Activated CD8-positive, alpha-beta memory T cell treated with anti-CD3 and anti-CD28 coated beads, Interleukin-2, amount 50 U/mL, for 48 hours (primary cell): ENCODE measurements at regions not wholly inside any gene's neighbourhood (a gene's known extent, or its start where the extent isn't known, plus 50 kb on each side); places are given as distances from the start of the nearest gene placed in this dataset.

Experiments used
- DNase-seq: peaks from one replicate; pipeline ENCODE4 v3.0.0-alpha.2; 2020

DNA sequence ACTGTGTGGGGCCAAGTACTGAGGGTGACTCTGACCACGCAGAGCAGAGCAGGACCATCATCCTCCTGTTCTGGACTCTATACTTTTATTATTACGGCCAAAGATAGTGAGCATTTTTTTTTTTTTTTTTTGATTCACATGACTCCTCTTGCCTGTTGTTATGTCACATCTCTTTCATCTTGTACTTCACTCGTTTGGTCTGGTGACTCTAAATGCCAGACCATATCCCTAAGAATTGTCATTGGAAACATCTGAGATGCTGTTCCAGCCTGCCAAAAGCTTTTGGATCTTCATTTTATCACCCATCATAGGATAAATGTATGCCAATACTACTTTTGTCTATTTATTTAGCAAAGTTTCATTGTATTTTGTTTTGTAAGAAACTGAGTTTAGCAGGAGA lies 168.2 kb upstream of the RAI14 start:
- DNase-seq: no peak

GRCh38 chr5:34488984-34489383 lies 167.1 kb upstream of the RAI14 start:
- DNase-seq: no peak

- DNase-seq: no peak
These were observed 165.4 kb upstream of the RAI14 start for GRCh38 chr5:34490506-34491250.

DNA sequence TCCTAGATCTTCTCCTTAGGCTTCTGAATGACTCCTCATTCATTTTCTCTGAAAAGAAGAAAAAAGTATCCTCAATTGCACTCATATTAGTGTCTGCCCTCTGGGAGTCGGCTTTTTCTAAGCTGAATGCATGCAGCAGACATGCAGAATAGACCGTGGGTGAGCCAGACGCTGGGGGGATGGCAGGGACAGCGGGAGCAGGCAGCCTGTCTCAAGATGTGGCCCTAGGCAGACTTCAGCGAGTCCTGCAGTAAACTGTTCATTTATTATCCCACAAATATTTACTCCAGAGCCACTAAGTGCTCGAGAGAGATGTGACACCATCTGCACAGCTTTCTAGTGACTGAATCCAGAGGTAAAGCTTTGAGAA lies 164.9 kb upstream of the RAI14 start:
- DNase-seq: no peak

DNA sequence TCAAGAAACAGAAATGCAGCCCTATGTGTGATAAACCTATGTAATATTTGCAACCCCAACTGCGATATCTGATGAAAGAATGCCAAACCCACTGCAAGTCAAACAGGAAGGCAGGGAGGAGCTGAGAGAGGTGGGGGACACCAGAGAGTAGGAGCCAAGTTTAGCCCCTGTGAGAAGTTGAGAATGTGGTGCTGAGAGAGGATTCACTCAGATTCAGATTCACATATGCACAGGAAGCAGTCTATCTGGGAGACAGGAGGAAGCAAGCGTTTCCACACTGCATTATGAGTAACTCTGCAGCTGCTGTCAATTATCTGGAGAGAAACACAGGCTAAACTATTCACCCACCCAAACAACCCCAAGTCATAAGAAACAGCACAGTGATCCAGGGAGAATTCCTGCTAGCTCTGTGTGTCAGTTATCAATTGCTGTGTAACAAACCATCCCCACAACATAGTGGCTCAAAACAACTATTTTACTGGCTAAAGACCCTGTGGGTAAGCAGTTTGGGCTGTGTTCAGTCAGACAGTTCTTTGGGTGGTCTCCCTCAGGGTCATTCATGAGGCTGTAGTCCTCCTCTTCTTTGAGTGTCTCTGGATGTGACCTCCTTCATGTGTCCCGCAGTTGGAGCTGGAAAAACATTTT lies 161.9 kb upstream of the RAI14 start:
- DNase-seq: no peak

- DNase-seq: no peak
These were observed 160.9 kb upstream of the RAI14 start for GRCh38 chr5:34495178-34495577.

DNA sequence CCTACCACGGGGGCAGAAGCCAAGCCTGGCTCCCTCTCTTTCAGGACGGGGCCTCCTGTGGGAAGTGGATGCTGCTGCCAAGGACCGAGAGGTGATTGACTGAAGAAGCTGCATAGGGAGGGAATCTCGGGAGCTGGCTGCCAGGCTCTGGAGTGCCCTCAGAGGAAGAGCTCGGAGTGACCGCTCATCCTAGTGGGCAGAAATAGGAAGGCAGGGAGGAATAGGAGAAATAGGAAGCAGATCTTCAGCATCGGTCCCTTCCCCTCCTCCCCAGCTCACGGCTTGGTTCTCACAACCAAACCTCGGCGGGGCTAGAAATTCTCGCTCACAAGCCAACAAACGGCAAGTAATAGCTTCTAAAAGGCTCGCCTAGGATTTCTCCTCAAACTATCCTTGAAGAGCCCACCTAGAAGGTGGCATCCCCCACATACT lies 159.9 kb upstream of the RAI14 start:
- no peak for DNase-seq

- DNase-seq: no peak
These were observed 159.2 kb upstream of the RAI14 start for GRCh38 chr5:34496701-34497469.

- DNase-seq: no peak
These were observed 158.7 kb upstream of the RAI14 start for GRCh38 chr5:34497470-34497808.

GRCh38 chr5:34498572-34498971 lies 157.6 kb upstream of the RAI14 start:
- no peak for DNase-seq

DNA sequence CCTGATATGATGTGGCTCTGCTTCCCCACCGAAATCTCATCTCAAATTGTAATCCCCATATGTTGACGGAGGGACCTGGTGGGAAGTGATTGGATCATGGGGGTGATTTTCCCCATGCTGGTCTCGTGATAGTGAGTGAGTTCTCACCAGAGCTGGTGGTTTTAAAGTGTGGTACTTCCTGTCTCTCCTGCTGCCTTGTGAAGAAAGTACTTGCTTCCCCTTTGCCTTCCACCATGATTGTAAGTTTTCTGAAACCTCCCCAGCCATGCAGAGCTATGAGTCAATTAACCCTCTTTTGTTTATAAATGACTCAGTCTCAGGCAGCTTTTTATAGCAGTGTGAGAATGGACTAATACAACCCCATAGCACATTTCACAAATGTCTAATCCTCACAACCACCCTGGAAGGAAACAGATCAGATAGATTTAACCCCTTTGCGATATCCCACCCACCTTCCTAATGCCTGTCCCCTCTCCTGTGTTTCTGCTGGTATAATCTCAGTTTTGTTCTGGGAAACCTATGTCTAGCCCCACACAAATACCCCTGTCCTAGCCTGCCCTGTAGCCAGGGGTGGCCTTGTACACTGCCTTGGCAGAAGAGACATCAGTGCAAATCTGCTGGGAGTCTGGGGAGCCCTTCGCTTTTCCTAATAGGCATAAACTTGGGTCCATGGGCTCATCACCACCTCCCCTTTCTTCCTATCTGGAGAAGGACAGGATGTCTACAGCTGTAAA lies 157.0 kb upstream of the RAI14 start:
- peak; percentile 57 for DNase-seq

DNA sequence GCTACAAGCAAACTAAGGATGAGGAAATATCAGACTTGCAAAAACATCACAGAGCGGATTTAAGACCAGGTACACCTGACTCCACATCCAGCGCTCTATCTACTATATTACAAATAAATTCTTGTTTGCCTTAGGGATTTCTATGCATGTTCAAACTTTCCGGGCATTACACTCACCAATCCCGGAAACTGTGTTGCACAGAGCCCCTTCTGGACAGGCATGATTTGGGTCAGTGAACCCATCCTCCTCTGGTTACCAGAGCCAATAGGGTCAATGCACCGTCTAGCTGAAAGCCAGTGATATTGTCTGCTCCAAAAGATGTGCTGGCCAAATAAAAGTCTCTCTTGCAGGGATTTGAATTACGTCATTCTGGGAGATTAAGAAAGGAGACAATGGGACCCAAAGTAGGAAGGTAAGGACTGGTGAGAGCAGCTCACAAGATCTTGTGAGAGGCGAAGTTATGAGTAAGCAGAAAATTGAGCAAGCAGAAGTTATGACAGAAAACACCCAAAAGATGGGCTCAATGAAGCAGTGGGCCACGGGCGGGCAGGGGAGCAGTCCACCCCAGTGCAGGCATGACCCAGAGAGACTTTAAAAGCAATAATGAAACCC lies 155.8 kb upstream of the RAI14 start:
- no peak for DNase-seq

- DNase-seq: no peak
These were observed 155.1 kb upstream of the RAI14 start for GRCh38 chr5:34501016-34501415.

DNA sequence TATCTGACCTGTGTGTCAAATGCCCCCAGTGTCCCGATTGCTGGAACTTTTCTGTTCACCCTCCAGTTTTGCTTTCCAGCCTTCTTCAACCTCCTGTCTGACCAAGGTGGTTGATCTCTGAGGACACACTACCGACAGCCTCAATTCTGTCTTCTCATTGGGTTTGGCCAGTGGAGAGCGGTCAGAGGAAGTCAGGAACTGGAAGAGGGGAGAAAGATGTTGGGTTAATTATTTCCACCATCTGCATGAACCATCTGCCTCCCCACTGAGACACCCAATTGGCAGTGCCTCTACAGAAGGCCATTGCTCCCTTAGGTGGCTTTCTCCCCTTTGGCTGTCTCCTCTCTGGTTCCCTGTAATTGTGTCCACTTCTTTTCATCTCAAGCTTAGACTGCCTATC lies 154.3 kb upstream of the RAI14 start:
- DNase-seq: no peak

- no peak for DNase-seq
These were observed 153.5 kb upstream of the RAI14 start for GRCh38 chr5:34502581-34502980.

DNA sequence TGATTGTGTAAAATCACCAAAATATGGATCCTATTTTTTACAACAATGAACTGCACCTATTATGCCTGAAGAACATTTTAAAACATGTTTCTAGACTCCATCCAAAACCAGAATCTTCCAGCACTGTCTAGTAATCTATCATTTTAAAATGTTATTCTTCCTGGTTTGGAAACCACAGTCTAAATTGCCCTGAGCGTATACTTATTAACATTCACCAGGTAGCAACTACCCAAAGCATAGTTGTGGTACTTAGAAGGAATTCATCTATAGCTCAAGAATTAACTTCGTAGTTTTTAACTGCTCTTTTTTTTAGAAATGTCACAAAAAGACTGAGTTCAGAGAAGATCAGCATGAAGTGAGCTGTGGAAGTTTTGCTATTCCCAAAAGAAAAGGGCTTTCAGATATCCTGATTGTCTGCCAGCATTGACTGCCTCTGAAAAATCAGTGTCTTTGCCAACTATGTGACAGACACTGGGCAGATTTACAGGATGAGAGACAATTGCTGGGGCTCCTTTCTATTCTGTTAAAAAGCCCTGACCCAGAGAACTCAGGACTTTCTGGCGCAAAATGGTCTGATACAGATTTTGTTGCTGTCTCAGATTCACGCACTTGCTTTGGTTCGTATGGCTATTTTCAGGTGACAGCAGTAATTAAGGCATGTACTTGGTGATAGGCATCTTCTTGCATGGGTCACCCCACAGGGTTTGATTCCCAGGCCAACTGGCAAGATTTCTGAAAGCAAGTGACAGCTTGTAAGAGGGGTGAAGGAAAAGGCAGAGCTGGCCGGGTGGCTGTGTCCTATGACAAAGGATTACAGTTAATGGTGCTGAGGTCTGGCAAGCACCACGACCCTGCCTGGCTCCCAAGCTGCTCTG lies 152.5 kb upstream of the RAI14 start:
- no peak for DNase-seq

DNA sequence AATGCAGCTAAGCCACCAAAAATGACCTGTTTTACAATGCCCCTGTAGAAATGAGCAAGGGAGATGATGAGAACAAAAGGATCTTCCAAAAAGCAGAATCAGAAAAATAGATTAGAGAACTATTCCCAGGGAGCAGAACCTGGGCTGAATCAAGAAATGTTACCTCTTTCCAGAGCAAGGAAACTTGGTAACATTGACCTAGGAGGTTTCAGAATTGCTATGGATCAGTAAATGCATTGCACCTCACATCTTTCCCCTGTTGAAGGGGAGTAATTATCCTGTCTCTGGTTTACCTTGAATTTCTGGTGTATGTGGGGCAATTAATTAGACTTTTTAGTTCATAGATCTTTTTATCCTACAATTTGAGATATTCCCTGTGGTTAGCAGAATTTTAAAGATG lies 151.2 kb upstream of the RAI14 start:
- DNase-seq: no peak

DNA sequence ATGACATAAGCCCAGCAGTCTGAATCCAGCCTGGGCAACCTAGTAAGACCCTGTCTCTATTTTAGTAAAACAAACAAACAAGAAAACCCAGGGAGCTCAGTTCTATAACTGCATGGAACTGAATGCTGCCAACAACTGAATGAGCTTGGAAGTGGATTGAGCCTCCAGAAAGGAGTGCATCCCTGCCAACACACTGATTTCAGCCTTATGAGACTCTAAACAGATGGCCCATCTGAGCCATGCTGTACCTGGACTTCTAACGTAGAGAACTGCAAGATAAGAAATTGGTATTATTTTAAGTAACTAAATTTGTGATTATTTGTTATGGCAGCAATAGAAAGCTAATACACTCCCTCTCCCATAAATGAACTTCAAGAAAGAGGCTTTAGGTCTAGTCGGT lies 150.4 kb upstream of the RAI14 start:
- DNase-seq: no peak

- no peak for DNase-seq
These were observed 148.2 kb upstream of the RAI14 start for GRCh38 chr5:34507933-34508332.

DNA sequence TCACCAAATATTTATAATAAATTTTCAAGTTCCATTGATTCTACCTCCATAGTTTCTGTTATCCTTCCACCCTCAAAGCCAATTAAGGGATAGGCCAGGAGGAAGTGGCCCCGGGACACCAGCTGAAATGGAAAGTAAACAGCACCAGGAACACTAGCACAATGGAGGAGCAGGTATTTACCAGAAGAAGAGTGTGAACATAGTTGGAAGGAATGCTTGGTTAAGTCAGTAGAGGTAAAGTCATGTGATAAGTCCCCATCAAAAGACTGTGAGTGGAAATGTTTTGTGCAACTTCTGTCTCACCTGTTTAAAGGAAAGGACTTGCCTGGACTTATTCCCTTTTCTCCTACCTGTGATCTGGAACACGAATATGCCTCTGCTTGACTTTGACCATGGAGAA lies 146.7 kb upstream of the RAI14 start:
- no peak for DNase-seq

DNA sequence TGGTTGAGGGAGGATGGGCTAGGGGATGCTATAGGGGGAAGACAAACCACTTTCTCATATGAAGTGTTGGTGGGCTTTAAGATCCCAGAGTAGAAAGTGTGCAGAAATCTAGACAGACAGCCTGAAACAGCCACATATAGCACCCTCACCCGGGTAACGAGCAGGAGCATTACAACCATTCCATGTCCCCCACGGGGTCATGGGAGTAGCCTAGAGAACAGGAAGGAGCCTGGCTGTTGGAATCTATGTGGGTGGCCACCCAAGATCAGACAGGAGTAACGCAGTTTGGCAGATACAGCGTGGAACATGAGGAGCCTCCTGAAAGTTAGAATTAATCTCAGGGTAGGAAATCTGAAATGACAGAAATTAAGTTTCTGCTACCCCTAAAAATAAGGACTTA lies 146.1 kb upstream of the RAI14 start:
- no peak for DNase-seq

DNA sequence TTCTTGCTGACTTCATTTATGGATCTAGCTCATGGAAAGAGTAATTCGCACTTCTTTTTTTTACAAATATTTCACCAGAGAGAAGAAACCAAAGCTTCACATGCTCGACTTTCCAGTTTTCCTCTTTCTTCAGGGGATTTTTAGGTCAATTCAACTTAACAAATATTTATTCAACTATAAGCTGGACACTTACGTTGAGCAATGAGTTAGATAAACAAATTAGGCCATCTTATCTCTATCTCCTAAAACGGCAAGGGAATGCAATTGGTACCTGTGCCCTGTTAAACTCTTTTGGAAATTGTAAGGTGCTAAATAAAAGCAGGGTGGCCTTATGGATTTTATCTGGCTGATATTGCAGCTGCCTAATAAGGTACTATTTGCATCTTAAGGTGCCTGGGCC lies 145.1 kb upstream of the RAI14 start:
- no peak for DNase-seq
